Trophoblast cell (in vitro differentiated cells and primary cell): ENCODE measurements at regions not wholly inside any gene's neighbourhood (a gene's known extent, or its start where the extent isn't known, plus 50 kb on each side); places are given as distances from the start of the nearest gene placed in this dataset.

Experiments
- DNase-seq, 2 donors: peaks; one replicate each; pipeline ENCODE4 v3.0.0-alpha.2; 2016
- H2AFZ ChIP-seq: 2 replicates; pipeline ENCODE4 v1.6.1; 2013; ENCODE audit warnings: low read length, moderate library complexity, mild to moderate bottlenecking; ENCODE audit not compliant: insufficient read depth, poor library complexity
- H2AK5ac ChIP-seq: 2 replicates; pipeline ENCODE4 v1.6.1; 2013; ENCODE audit warnings: mild to moderate bottlenecking, low read length
- H2BK120ac ChIP-seq: 2 replicates; pipeline ENCODE4 v1.6.1; 2013; ENCODE audit warnings: low read length, mild to moderate bottlenecking, moderate library complexity; ENCODE audit not compliant: insufficient read depth, poor library complexity
- H2BK12ac ChIP-seq: 2 replicates; pipeline ENCODE4 v1.6.1; 2013; ENCODE audit warnings: mild to moderate bottlenecking, low read length, moderate library complexity
- H2BK5ac ChIP-seq: 2 replicates; pipeline ENCODE4 v1.6.1; 2013; ENCODE audit warnings: low read length, low read depth, moderate library complexity, mild to moderate bottlenecking; ENCODE audit not compliant: poor library complexity
- H3K14ac ChIP-seq: 2 replicates; pipeline ENCODE4 v1.6.1; 2013; ENCODE audit warnings: mild to moderate bottlenecking, low read length
- H3K18ac ChIP-seq: 2 replicates; pipeline ENCODE4 v1.6.1; 2013; ENCODE audit warnings: mild to moderate bottlenecking, low read length
- H3K23ac ChIP-seq: 2 replicates; pipeline ENCODE4 v1.6.1; 2013; ENCODE audit warnings: low read length
- H3K27ac ChIP-seq: 2 replicates; pipeline ENCODE4 v1.5.1; 2013; ENCODE audit warnings: low read depth, mild to moderate bottlenecking, inconsistent platforms, low read length, moderate library complexity
- H3K27me3 ChIP-seq: 2 replicates; pipeline ENCODE4 v1.6.1; 2013; ENCODE audit warnings: inconsistent platforms, mild to moderate bottlenecking, low read length, moderate library complexity; ENCODE audit not compliant: insufficient read depth
- H3K36me3 ChIP-seq, 2 experiments: 1 replicate in 1 of 2; 2 replicates in 1 of 2; pipeline ENCODE4 v1.6.1; 2013; ENCODE audit warnings: low read length in 2 of 2, mild to moderate bottlenecking in 2 of 2, moderate library complexity in 1 of 2; ENCODE audit not compliant: insufficient read depth in 2 of 2, control insufficient read depth in 1 of 2
- H3K4ac ChIP-seq: 2 replicates; pipeline ENCODE4 v1.6.1; 2013; ENCODE audit warnings: low read depth, mild to moderate bottlenecking, low read length, moderate library complexity
- H3K4me1 ChIP-seq, 2 experiments: 1 replicate in 1 of 2; 2 replicates in 1 of 2; pipeline ENCODE4 v1.6.1; 2013; ENCODE audit warnings: low read length in 2 of 2, mild to moderate bottlenecking in 2 of 2, moderate library complexity in 1 of 2; ENCODE audit not compliant: insufficient read depth in 2 of 2, control insufficient read depth in 1 of 2
- H3K4me2 ChIP-seq: 2 replicates; pipeline ENCODE4 v1.6.1; 2013; ENCODE audit warnings: inconsistent platforms, mild to moderate bottlenecking, low read length, moderate library complexity
- H3K4me3 ChIP-seq: 2 replicates; pipeline ENCODE4 v1.5.1; 2013; ENCODE audit warnings: mild to moderate bottlenecking, low read depth, low read length, inconsistent platforms
- H3K79me1 ChIP-seq: one replicate; pipeline ENCODE4 v1.6.1; 2013; ENCODE audit warnings: low read length
- H3K79me2 ChIP-seq: 2 replicates; pipeline ENCODE4 v1.6.1; 2013; ENCODE audit warnings: low read length, mild to moderate bottlenecking; ENCODE audit not compliant: control insufficient read depth, insufficient read depth, poor library complexity
- H3K9ac ChIP-seq: 2 replicates; pipeline ENCODE4 v1.6.1; 2013; ENCODE audit warnings: mild to moderate bottlenecking, low read length
- H3K9me3 ChIP-seq: 2 replicates; pipeline ENCODE4 v1.6.1; 2013; ENCODE audit warnings: low read depth, mild to moderate bottlenecking, control low read depth, inconsistent platforms, low read length; ENCODE audit not compliant: insufficient read depth
- H4K12ac ChIP-seq: 2 replicates; pipeline ENCODE4 v1.6.1; 2013; ENCODE audit warnings: low read depth, mild to moderate bottlenecking, low read length, moderate library complexity
- H4K8ac ChIP-seq: 2 replicates; pipeline ENCODE4 v1.6.1; 2013; ENCODE audit warnings: low read depth, mild to moderate bottlenecking, low read length, moderate library complexity
- H4K91ac ChIP-seq: one replicate; pipeline ENCODE4 v1.6.1; 2013; ENCODE audit warnings: low read depth, mild to moderate bottlenecking, low read length, moderate library complexity
- WGBS: extraction: QIAGEN DNeasy Blood & Tissue Kit; methylation state at CpG from one replicate; pipeline ENCODE4 v1.1.7; 2013; ENCODE audit warnings: missing lambda C conversion rate; ENCODE audit not compliant: insufficient read length, insufficient coverage; ENCODE audit errors: extremely low coverage; 5-methylcytosine and 5-hydroxymethylcytosine counted together

DNA sequence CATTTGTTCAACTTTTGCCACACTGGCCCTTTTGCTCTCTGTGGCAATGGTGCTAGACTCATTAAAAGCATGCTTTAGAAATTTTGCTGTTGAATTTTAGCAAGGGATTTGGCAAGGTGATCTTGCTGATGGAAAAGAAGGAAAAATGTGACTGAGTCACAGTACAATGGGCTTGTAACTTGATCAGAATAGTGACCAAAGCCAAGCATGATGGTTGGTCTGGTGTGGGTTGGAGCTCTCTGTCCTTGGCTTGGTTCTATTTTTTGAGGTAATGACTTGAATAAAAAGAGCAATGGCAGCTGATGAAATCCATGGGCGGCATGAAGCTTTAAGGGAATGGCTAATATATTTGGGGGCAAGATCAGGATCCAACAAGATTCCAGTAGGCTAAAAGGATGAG, 114.4 kb upstream of the ZNF366 start:
- Histone ChIP-seq H3K14ac (no peak overlapping the region), H3K36me3 (no peaks in the 10 kb centered on the region), H4K91ac (no peak overlapping the region), H2BK12ac (no peak overlapping the region), H3K9ac (no peak overlapping the region), H2BK5ac (no peak overlapping the region), H2AFZ (no peak overlapping the region), H4K12ac (no peak overlapping the region), H3K79me2 (no peaks in the 10 kb centered on the region), H3K79me1 (peaks cover 1% of the 10 kb centered on the region), H4K8ac (no peak overlapping the region), H3K27ac (no peak overlapping the region), H3K18ac (no peak overlapping the region), H3K4me3 (no peak overlapping the region), H2BK120ac (no peak overlapping the region), H3K4me2 (no peak overlapping the region), H2AK5ac (no peak overlapping the region), H3K9me3 (no peaks in the 10 kb centered on the region), H3K27me3 (no peaks in the 10 kb centered on the region), H3K4me1 (peaks cover 3 to 4% of the 10 kb centered on the region in 2 experiments), H3K4ac (no peak overlapping the region), H3K23ac (no peak overlapping the region)
- no CpG with 5 or more reads among the region's 1 CpG for WGBS
- DNase-seq: no peak

DNA sequence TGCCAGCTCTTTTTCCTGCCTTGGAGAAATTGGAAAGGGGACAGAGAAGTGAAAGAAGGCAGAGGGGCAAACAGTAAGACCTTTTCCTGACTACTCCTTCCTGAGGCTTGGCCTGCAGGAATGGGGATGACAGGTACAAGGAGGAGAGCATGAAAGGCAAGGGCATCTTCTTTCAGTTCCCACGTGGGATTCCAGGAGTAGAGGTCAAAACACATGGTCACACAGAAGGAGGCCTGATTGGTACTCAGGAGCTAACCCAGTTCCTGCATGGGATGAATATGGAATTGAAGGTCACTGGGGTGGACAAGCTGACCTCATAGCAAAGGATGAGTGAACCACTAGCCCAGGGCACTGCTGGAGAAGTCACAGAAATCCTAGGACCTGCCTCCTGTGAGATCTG, 112.5 kb upstream of the ZNF366 start:
- Histone ChIP-seq H3K27ac (no peak overlapping the region), H3K9me3 (no peaks in the 10 kb centered on the region), H2BK5ac (no peak overlapping the region), H3K14ac (no peak overlapping the region), H2BK12ac (no peak overlapping the region), H3K79me1 (no peaks in the 10 kb centered on the region), H3K27me3 (no peaks in the 10 kb centered on the region), H3K79me2 (no peaks in the 10 kb centered on the region), H3K4me1 (peaks cover under 1% of the 10 kb centered on the region in 2 experiments), H4K8ac (no peak overlapping the region), H2AK5ac (no peak overlapping the region), H3K36me3 (no peaks in the 10 kb centered on the region), H3K4ac (no peak overlapping the region), H4K91ac (no peak overlapping the region), H2BK120ac (no peak overlapping the region), H4K12ac (no peak overlapping the region), H3K18ac (no peak overlapping the region), H2AFZ (no peak overlapping the region), H3K23ac (no peak overlapping the region), H3K9ac (no peak overlapping the region), H3K4me3 (no peak overlapping the region), H3K4me2 (no peak overlapping the region)
- no CpG with 5 or more reads among the region's 1 CpG for WGBS
- no peak for DNase-seq

DNA sequence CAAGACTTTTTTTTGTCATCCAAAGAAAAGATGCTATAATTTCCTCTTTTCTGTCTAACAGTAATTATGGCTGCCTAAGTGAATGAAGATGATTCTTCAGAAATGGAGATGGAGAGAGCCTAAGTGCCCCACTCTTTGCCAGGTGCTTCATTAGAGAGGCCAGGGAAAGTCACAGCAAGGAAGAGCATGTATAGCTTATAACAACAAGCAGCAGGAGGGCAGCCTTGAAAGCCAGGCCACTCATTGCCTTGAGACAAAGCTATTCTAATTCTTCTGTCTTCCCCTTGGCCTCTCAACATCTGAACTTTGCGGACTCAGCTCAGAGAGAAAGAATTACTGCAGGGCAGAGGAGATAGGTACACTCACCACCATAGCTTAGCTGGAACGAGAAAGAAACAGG, 112.0 kb upstream of the ZNF366 start:
- H4K12ac ChIP-seq: no peak overlapping the region
- no peaks in the 10 kb centered on the region for H3K27me3 ChIP-seq
- H3K4ac ChIP-seq: no peak overlapping the region
- no peak overlapping the region for H4K91ac ChIP-seq
- H3K27ac ChIP-seq: no peak overlapping the region
- H3K4me3 ChIP-seq: no peak overlapping the region
- no peak overlapping the region for H3K23ac ChIP-seq
- H3K79me1 ChIP-seq: no peaks in the 10 kb centered on the region
- H3K36me3 ChIP-seq: no peaks in the 10 kb centered on the region
- H4K8ac ChIP-seq: no peak overlapping the region
- H3K9ac ChIP-seq: no peak overlapping the region
- no peak overlapping the region for H2BK5ac ChIP-seq
- no peak overlapping the region for H3K18ac ChIP-seq
- H2BK120ac ChIP-seq: no peak overlapping the region
- no peak overlapping the region for H3K14ac ChIP-seq
- no peak overlapping the region for H2BK12ac ChIP-seq
- DNase-seq: no peak
- H3K4me2 ChIP-seq: no peak overlapping the region
- no peak overlapping the region for H2AK5ac ChIP-seq
- H3K9me3 ChIP-seq: no peaks in the 10 kb centered on the region
- H3K4me1 ChIP-seq: no peaks in the 10 kb centered on the region
- no CpG with 5 or more reads among the region's 2 CpGs for WGBS
- H2AFZ ChIP-seq: no peak overlapping the region
- H3K79me2 ChIP-seq: no peaks in the 10 kb centered on the region

DNA sequence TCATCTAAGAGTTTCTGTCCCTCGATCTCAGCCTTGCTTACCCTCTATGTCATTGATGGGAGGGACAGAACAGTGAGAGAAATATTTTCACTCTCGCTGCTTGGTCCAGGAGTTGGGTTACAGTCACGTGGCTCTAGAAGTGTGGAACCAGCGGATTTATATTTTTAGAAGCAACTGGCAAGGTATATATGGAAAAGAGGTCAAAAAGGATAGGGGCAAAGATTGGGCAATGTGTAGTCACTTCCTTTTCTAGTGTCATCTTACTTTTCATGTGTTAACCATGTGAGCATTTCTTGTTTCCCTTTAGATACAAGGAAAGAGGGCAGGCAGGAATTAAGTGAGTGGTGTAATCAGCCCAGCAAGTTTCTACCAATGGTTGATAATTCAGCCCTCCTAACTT, 111.5 kb upstream of the ZNF366 start:
- no CpG with 5 or more reads among the region's 4 CpGs for WGBS
- Histone ChIP-seq H3K27me3 (no peaks in the 10 kb centered on the region), H4K12ac (no peak overlapping the region), H2AFZ (no peak overlapping the region), H3K79me2 (no peaks in the 10 kb centered on the region), H2BK5ac (no peak overlapping the region), H3K27ac (no peak overlapping the region), H3K9ac (no peak overlapping the region), H3K36me3 (no peaks in the 10 kb centered on the region), H3K4me3 (no peak overlapping the region), H3K18ac (no peak overlapping the region), H3K4me2 (no peak overlapping the region), H3K9me3 (no peaks in the 10 kb centered on the region), H3K4ac (no peak overlapping the region), H2BK12ac (no peak overlapping the region), H4K91ac (no peak overlapping the region), H2BK120ac (no peak overlapping the region), H2AK5ac (no peak overlapping the region), H3K79me1 (no peaks in the 10 kb centered on the region), H4K8ac (no peak overlapping the region), H3K23ac (no peak overlapping the region), H3K14ac (no peak overlapping the region), H3K4me1 (no peaks in the 10 kb centered on the region)
- no peak for DNase-seq

DNA sequence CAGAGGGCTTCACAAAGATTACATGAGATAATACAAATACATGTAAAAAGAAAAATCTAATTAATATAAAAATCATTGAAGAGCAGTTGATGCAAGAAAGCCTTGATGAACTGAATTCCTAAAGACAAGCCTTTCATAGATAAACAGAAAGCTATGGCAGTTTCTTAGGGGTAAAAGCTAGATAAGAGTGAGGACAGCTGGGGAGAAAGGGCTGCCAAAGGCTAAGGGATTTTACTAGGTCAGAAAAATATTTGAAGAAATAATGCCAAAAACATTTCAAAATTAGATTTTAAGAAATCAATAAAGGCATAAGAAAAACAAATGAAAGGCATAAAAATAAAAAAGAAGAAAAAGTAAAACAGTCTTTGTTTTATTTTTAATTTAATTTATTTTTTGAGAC, 107.9 kb upstream of the ZNF366 start:
- DNase-seq: no peak
- no peak overlapping the region for H2BK5ac ChIP-seq
- no peak overlapping the region for H4K91ac ChIP-seq
- no peak overlapping the region for H3K4me2 ChIP-seq
- H3K9me3 ChIP-seq: no peaks in the 10 kb centered on the region
- no peak overlapping the region for H4K8ac ChIP-seq
- no peak overlapping the region for H3K27ac ChIP-seq
- no peak overlapping the region for H3K4ac ChIP-seq
- no peaks in the 10 kb centered on the region for H3K79me2 ChIP-seq
- no peaks in the 10 kb centered on the region for H3K27me3 ChIP-seq
- H3K4me3 ChIP-seq: no peak overlapping the region
- H3K23ac ChIP-seq: no peak overlapping the region
- H2BK120ac ChIP-seq: no peak overlapping the region
- no peak overlapping the region for H3K14ac ChIP-seq
- H2AK5ac ChIP-seq: no peak overlapping the region
- H4K12ac ChIP-seq: no peak overlapping the region
- no peak overlapping the region for H2BK12ac ChIP-seq
- H3K9ac ChIP-seq: no peak overlapping the region
- H3K36me3 ChIP-seq: no peaks in the 10 kb centered on the region
- no peaks in the 10 kb centered on the region for H3K4me1 ChIP-seq
- H3K18ac ChIP-seq: no peak overlapping the region
- H2AFZ ChIP-seq: no peak overlapping the region
- peaks cover 2% of the 10 kb centered on the region for H3K79me1 ChIP-seq
